Aorta (tissue), 5 donors: ENCODE measurements at regions not wholly inside any gene's neighbourhood (a gene's known extent, or its start where the extent isn't known, plus 50 kb on each side); places are given as distances from the start of the nearest gene placed in this dataset.

Experiments used
- ATAC-seq: fragments of 200-7000 bp; cut with Tn5 transposase; one replicate; pipeline ENCODE4 v1.9.1; 2022; ENCODE audit warnings: moderate library complexity; ENCODE audit not compliant: low FRiP score
- DNase-seq, 2 donors: peaks; one replicate each; pipeline ENCODE4 v3.0.0-alpha.2; 2020
- H3K27ac ChIP-seq, 2 donors: one replicate each; pipeline ENCODE4 v1.5.1; 2013; ENCODE audit warnings: low read length in 2 of 2, mild to moderate bottlenecking in 2 of 2, moderate library complexity in 2 of 2, control low read depth in 1 of 2, inconsistent platforms in 1 of 2, low read depth in 1 of 2
- H3K27me3 ChIP-seq, 2 donors: one replicate each; pipeline ENCODE4 v1.6.1; 2013; ENCODE audit warnings: control low read depth in 1 of 2, low read length in 1 of 2, mild to moderate bottlenecking in 1 of 2, moderate library complexity in 1 of 2; ENCODE audit not compliant: insufficient read depth in 2 of 2, control insufficient read depth in 1 of 2
- H3K36me3 ChIP-seq, 2 donors: one replicate each; pipeline ENCODE4 v1.6.1; 2013; ENCODE audit warnings: control low read depth in 1 of 2, low read length in 1 of 2, mild to moderate bottlenecking in 1 of 2; ENCODE audit not compliant: insufficient read depth in 2 of 2, control insufficient read depth in 1 of 2
- H3K4me1 ChIP-seq, 2 donors: one replicate each; pipeline ENCODE4 v1.6.1; 2013; ENCODE audit warnings: low read length in 2 of 2, control low read depth in 1 of 2, mild to moderate bottlenecking in 1 of 2, moderate library complexity in 1 of 2; ENCODE audit not compliant: insufficient read depth in 2 of 2, control insufficient read depth in 1 of 2
- H3K4me3 ChIP-seq, 2 donors: one replicate each; pipeline ENCODE4 v1.5.1; 2013; ENCODE audit warnings: low read length in 2 of 2, control low read depth in 1 of 2, mild to moderate bottlenecking in 1 of 2
- H3K9me3 ChIP-seq: one replicate; pipeline ENCODE4 v1.6.1; 2013; ENCODE audit warnings: mild to moderate bottlenecking, low read length; ENCODE audit not compliant: control insufficient read depth
- WGBS, 2 donors: extraction: QIAGEN DNeasy Blood & Tissue Kit; methylation state at CpG; one replicate each; pipeline ENCODE4 v1.1.7; 2013; 5-methylcytosine and 5-hydroxymethylcytosine counted together
- intact Hi-C, 2 donors: fragments of 100-400 bp; cut with DNase I; formaldehyde crosslinking; loops; one replicate each; pipeline versions ENCODE4 v1.14.2 to v1.15.0; 2022
- donor health status: healthy with polysubstance abuse.
- donor health status: Bipolar disorder and iron deficiency.
- donor health status: DM: no; HTN: no; CAD: no.
- donor health status: DM: no; HTN: no; CAD: no.
- donor health status: DM: yes; HTN: yes; CAD: no.

DNA sequence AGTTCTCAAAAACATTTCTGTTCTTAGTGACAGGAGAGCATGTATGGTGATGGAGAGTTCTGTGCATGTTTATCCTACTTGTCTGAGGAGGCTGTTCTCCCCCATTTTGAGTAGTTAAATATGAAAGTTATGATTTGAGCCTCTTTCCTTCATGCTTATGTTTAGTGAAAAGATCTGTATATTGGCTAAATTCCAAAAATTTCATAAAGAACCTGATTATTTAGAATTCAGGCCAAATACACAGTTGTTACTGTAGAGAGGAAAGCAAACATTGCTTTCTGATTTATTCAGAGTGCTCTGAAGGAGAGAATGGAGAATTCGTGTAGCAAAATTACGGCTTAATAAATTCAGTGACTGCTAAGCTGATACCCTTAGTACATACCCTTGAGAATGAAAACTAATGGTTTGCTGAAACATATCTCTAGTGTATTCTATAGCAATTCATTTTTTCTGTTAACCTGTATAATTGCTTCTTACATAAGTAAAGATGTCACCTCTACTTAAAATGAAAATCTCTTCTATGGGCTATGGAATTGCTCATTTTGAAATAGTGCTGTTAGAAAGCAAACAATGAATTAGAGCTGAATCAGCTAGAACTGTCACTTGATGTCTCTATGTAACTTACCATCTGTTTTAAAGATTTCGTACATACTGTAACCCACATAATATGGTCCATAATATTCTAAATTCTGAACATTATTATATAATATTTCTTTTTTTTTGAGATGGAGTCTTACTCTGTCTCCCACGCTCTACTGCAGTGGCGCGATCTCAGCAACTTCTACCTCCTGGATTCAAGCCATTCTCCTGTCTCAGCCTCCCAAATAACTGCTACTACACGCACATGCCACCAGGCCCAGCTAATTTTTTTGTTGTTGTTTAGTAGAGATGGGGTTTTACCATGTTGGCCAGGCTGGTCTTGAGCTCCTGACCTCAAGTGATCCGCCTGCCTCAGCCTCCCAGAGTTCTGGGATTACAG, 417.0 kb upstream of the RGS6 start:
- 88 to 89% methylated on average over 8 of the region's 8 CpGs for WGBS, 2 donors
- no peak for ATAC-seq
- intact Hi-C loops = no loop called here
- Histone ChIP-seq H3K36me3 (peaks cover 0 to 1% of the 10 kb centered on the region in 2 donors), H3K4me3 (no peak overlapping the region), H3K27me3 (no peaks in the 10 kb centered on the region), H3K4me1 (no peaks in the 10 kb centered on the region), H3K9me3 (no peaks in the 10 kb centered on the region), H3K27ac (no peak overlapping the region)
- DNase-seq = no peak

DNA sequence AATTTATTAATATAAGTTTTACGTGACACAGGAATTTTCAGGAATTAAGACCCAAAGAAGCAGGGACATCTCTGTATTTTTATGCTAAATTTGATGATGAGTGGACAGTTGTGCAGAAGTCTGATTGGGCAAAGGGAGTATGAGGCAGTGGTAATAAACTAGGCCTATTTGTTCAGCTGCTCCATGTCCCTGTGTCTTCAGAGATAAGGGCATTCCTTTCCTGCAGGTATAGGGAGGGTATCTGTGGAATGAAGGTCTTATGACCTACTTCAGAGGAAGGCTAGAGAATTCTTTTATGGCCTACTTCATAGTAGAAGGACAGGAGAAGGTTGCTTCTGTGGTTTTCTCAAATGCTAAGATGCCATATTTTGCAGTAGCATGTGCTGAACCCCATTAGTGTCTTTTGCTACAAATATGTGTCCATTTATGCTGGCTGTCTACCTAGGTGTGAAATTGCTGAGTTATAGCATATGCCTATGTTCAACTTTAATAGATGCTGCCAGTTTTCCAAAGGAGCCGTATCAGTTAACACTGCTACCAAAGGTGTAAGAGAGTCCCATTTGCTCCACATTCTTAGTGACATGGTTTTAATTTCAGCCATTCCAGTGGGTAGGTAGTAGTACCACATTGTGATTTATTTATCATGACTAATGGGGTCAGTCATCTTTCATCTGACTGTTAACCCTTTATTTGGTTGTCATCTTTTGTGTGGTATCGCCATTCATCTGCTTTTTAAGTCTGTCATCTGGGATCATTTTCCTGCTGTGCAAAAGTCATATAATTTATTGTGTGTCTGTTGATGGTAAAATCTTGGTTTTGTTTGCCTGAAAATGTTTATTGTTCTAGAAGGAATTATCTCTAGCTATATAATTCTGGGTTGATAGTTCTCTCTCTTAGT, 410.7 kb upstream of the RGS6 start:
- intact Hi-C loops = no loop called here
- ATAC-seq (no peak), DNase-seq (no peak)
- WGBS, 2 donors = 93 to 96% methylated on average over 3 of the region's 3 CpGs
- Histone ChIP-seq H3K27ac (no peak overlapping the region), H3K4me1 (no peaks in the 10 kb centered on the region), H3K9me3 (no peaks in the 10 kb centered on the region), H3K27me3 (no peaks in the 10 kb centered on the region), H3K4me3 (no peak overlapping the region), H3K36me3 (no peaks in the 10 kb centered on the region)

DNA sequence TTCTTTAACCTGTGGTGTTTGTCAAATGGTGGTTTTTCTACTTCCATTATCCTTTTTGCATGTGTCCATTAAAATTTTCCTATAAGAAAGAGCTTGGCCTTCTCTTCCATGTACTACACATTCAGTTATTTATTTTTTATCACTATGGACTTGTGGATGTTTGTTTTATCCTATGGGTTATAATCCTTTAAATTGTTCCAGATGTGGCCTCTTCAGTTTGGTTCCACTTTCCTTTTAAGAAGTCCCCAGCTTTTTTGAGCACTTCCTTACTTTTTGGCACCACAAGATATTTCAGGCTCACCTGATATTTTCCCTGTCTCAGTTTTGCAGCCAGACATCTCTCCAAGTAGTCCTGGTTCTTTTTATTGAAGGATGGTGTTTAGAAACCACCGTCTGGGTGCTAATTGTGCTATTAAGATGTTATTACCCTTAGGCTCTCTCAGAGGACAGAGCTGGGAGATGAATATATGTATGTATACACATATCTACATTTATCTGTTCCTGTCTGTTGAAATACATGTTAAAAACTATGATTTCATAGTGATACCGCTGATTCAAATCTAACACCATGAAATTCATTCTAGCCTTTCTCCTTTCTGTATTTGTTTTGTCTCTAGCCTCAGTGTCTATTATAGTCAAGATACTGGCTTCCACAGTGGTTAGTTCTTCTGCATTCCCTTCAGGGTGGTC, 408.5 kb upstream of the RGS6 start:
- Histone ChIP-seq H3K27me3 (no peaks in the 10 kb centered on the region), H3K4me1 (no peaks in the 10 kb centered on the region), H3K36me3 (no peaks in the 10 kb centered on the region), H3K9me3 (no peaks in the 10 kb centered on the region), H3K27ac (no peak overlapping the region), H3K4me3 (no peak overlapping the region)
- 84 to 89% methylated on average over 2 of the region's 2 CpGs for WGBS, 2 donors
- intact Hi-C loops = no loop called here
- DNase-seq = no peak
- ATAC-seq = no peak

- no peak for DNase-seq
Measured at GRCh38 chr14:71524320-71524982, 407.8 kb upstream of the RGS6 start.

GRCh38 chr14:71525663-71526221, 406.5 kb upstream of the RGS6 start:
- intact Hi-C loops = loop anchor here in 1 of 2 donors (5.0 kb wide), 1 partner anchor 203 kb away; the partner anchor contains the start of gene SIPA1L1
- Histone ChIP-seq H3K9me3 (no peaks in the 10 kb centered on the region), H3K27ac (no peak overlapping the region), H3K36me3 (no peaks in the 10 kb centered on the region), H3K4me1 (no peaks in the 10 kb centered on the region), H3K27me3 (no peaks in the 10 kb centered on the region), H3K4me3 (no peak overlapping the region)
- no peak for ATAC-seq
- WGBS, 2 donors = 72% methylated on average over 5 of the region's 5 CpGs
- no peak for DNase-seq

More at GRCh38 chr14:71524320-71524982, 407.8 kb upstream of the RGS6 start:
- intact Hi-C loops = no loop called here
- WGBS, 2 donors = 91 to 95% methylated on average over 6 of the region's 6 CpGs
- H3K4me1 ChIP-seq = no peaks in the 10 kb centered on the region
- ATAC-seq = no peak
- no peak overlapping the region for H3K27ac ChIP-seq
- no peak overlapping the region for H3K4me3 ChIP-seq
- H3K9me3 ChIP-seq = no peaks in the 10 kb centered on the region
- no peaks in the 10 kb centered on the region for H3K36me3 ChIP-seq
- H3K27me3 ChIP-seq = no peaks in the 10 kb centered on the region

- Histone ChIP-seq H3K4me3 (no peak overlapping the region), H3K4me1 (no peaks in the 10 kb centered on the region), H3K9me3 (no peaks in the 10 kb centered on the region), H3K27ac (no peak overlapping the region), H3K36me3 (no peaks in the 10 kb centered on the region), H3K27me3 (no peaks in the 10 kb centered on the region)
- ATAC-seq (no peak), DNase-seq (no peak)
- intact Hi-C loops = loop anchor here in 1 of 2 donors (5.0 kb wide), 1 partner anchor 204 kb away; the partner anchor contains the start of gene SIPA1L1
- WGBS, 2 donors = 96 to 98% methylated on average over 3 of the region's 3 CpGs
Measured at GRCh38 chr14:71526388-71526787, 405.8 kb upstream of the RGS6 start.

DNA sequence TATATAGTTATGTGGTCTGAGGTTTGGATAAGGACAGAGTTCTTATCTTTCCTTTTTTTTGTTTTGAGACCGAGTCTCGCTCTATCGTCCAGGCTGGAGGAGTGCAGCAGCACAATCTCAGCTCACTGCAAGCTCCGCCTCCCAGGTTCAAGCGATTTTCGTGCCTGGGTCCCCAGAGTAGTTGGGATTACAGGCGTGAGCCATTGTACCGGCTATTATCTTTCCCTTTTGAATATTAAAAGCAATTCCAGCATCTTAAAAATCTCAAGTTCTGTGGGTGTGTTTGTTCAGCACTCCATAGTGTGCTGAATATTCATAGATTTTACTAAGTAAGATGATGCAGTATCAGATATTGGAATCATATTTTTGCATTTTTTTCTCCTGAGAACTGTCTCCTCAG, 404.4 kb upstream of the RGS6 start:
- no peaks in the 10 kb centered on the region for H3K27me3 ChIP-seq
- H3K27ac ChIP-seq = no peak overlapping the region
- 27 to 32% methylated on average over 8 of the region's 8 CpGs for WGBS, 2 donors
- no peaks in the 10 kb centered on the region for H3K36me3 ChIP-seq
- H3K9me3 ChIP-seq = no peaks in the 10 kb centered on the region
- DNase-seq (no peak), ATAC-seq (no peak)
- peaks cover 0 to 2% of the 10 kb centered on the region in 2 donors for H3K4me1 ChIP-seq
- intact Hi-C loops = loop anchor here in 1 of 2 donors (5.0 kb wide), 1 partner anchor 206 kb away; the partner anchor contains the start of gene SIPA1L1
- H3K4me3 ChIP-seq = no peak overlapping the region
